ENCODE measurements at regions not wholly inside any gene's neighbourhood (a gene's known extent, or its start where the extent isn't known, plus 50 kb on each side); places are given as distances from the start of the nearest gene placed in this dataset.
A peak's percentile ranks its signal among the peaks of the same experiment; 100 is the strongest.

DNA sequence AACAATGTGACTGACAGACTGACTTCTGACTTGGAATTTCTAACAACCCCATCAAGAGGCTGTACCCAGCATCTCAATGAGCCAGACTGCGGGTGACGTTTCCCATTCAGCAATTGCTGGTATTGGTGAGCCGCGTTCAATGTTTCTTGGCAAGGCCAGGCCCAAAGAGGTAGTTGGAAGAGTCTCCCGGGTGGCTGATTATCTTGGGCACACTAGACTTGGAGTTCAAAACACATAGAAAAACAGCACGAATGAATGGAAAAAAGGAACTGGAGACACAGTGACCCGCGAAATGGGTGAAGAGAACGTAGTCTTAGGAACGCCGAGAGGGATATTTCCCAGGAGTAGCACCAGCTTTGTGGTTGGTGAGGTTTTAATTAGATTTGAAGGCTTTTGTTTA, 81.1 kb upstream of the SLC22A11 start:
- Histone ChIP-seq H3K4me3 (no peak overlapping the region), H3K36me3 (no peaks in the 10 kb centered on the region), H3K27me3 (no peaks in the 10 kb centered on the region), H3K4me1 (0 out of 2 replicates have a peak, but pooled peaks cover 3% of the 10 kb centered on the region), H3K9me3 (replicated peaks) (no peaks in the 10 kb centered on the region), H3K27ac (no peak overlapping the region)
- no peak for DNase-seq

DNA sequence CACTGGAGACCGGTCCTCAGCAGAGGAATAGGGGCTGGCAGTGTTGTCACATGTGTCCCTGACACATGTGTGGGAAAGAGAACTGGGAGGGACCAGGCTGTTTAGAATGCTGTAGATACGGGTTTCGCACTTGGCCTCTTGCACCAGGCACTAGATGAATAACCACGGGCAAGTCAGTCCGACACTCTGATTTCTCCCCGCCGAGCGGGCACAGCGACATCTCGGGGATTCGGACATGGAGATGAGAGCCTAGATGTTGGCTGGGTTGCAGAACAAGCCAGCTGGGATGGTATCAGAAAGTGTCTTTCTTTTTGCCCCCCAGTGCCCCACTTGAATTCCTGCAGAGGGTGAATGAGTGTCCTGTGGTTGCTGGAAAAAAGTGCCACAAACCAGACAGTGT, 80.6 kb upstream of the SLC22A11 start:
- H3K4me1 ChIP-seq = 0 out of 2 replicates have a peak, but pooled peaks cover 3% of the 10 kb centered on the region
- no peaks in the 10 kb centered on the region for H3K27me3 ChIP-seq
- no peaks in the 10 kb centered on the region for H3K36me3 ChIP-seq
- H3K9me3 ChIP-seq (replicated peaks) = no peaks in the 10 kb centered on the region
- no peak for DNase-seq
- H3K27ac ChIP-seq = no peak overlapping the region
- no peak overlapping the region for H3K4me3 ChIP-seq

DNA sequence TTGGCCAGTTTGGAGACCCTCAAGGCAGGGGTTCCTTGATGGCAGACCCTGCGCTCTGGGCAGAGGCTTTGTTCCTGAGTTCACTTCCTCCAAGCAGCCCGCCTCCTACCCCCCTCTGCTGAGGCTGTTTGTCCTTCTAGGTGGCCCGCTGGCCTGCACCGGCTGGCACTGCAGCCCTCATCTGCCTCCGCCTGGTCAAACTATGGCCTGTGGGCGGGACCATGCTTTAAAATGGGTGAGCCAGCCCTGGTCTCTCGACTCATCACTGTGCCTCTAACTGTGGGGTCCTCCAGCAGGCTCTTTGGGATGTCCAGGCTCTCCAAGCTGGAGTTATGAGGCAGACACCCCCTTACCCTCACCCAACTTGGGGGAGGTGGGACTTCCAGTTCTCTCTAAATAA, 78.9 kb upstream of the SLC22A11 start:
- no peaks in the 10 kb centered on the region for H3K27me3 ChIP-seq
- H3K4me1 ChIP-seq = 0 out of 2 replicates have a peak, but pooled peaks cover 3% of the 10 kb centered on the region
- no peak for DNase-seq
- no peak overlapping the region for H3K4me3 ChIP-seq
- H3K9me3 ChIP-seq (replicated peaks) = no peaks in the 10 kb centered on the region
- no peaks in the 10 kb centered on the region for H3K36me3 ChIP-seq
- H3K27ac ChIP-seq = no peak overlapping the region

DNA sequence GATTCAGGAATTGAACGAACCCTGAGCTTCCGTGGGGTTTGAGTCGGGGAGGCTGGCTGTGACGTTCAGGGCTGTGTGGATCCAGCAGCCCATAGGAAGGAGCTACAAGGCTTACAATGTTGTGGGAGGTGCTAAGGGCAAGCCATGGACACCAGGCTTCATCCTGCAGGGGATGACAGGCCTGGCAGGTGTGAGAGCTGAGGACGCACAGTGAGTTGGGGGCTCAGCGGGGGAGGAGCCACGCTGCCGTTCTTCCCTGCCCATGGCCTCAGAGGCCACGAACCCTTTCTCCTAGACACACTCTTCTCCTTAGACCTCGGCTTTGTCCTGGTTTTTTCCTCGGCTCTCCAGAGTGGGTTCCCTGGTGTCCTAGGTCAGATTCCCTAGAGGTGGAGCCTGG, 78.1 kb upstream of the SLC22A11 start:
- no peak for DNase-seq
- Histone ChIP-seq H3K27me3 (no peaks in the 10 kb centered on the region), H3K9me3 (replicated peaks) (no peaks in the 10 kb centered on the region), H3K4me3 (no peak overlapping the region), H3K36me3 (no peaks in the 10 kb centered on the region), H3K4me1 (0 out of 2 replicates have a peak, but pooled peaks cover 3% of the 10 kb centered on the region), H3K27ac (no peak overlapping the region)

DNA sequence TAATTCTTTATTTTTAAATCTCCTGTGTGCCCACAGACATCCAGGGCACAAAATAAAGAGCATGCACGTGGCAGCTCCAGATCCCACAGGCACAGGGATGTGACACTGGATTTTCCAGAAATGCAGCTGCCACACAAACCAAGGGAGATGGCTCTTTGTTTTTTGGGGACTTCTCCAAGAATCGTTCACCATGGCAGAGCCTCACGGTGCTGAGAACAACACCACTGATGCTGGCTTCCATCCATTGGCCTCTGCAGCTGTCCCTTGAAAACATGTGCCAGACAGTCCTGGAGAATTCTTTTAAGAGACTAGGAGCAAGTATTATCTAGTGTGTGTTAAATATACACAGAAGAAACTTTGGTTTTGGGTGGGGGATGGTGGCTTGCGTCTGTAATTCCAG, 73.2 kb upstream of the SLC22A11 start:
- Histone ChIP-seq H3K36me3 (no peaks in the 10 kb centered on the region), H3K9me3 (replicated peaks) (no peaks in the 10 kb centered on the region), H3K27me3 (no peaks in the 10 kb centered on the region), H3K27ac (no peak overlapping the region), H3K4me3 (no peak overlapping the region), H3K4me1 (no peaks in the 10 kb centered on the region)
- DNase-seq = no peak

DNA sequence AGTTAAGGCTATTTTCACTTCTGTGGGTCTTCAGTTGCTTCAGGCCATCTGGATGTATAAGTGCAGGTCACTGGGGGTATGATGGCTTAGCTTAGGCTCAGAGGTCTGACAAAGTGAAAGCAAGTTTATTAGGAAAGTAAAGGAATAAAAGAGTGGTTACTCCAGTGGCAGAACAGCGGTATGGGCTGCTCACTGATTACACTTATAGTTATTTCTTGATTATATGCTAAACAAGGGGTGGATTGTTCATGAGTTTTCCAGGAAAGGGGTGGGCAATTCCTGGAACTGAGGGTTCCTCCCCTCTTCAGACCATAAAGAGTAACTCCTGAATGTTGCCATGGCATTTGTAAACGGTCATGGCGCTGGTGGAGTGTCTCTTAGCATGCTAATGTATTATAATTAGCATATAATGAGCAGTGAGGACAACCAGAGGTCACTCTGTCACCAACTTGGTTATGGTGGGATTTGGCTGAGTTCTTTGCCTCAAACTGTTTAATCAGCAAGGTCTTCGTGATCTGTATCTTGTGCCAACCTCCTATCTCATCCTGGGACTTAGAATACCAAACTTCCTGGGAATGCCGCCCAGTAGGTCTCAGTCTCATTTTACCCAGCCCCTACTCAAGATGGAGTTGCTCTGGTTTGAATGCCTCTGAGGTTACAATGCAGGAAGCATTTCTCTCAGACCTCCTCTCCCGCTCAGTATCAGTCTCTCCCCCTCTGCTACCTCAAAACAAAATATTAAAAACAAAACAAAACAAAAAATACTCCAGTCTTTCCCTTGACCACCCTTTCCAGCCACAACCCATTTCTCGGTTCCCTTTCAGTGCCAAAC, 71.3 kb upstream of the SLC22A11 start:
- no peaks in the 10 kb centered on the region for H3K4me1 ChIP-seq
- no peak overlapping the region for H3K27ac ChIP-seq
- DNase-seq = no peak
- H3K9me3 ChIP-seq (replicated peaks) = no peaks in the 10 kb centered on the region
- no peaks in the 10 kb centered on the region for H3K36me3 ChIP-seq
- H3K4me3 ChIP-seq = no peak overlapping the region
- H3K27me3 ChIP-seq = no peaks in the 10 kb centered on the region

DNA sequence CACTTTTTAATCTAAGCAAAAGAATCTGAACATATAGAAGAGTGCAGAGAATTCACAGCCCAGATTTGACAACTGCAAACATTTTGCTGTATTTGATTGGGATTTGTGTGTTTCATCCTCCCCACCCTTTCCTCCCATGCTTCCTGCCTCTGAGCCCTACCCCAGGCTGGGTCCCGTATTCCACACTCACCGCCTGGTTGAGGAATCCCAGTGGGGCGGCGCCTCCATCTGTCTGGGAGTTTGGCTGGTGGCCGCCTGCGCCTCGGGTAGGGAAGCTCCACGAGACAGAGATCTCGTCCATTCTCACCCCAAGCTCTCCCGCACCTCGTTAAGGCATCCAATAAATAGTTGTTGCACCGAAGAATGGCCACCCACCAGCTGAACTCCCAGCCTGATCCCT, 70.7 kb upstream of the SLC22A11 start:
- no peak for DNase-seq
- Histone ChIP-seq H3K27ac (no peak overlapping the region), H3K27me3 (peaks cover 3% of the 10 kb centered on the region; the same call in 1 of the 2 replicates), H3K4me3 (no peak overlapping the region), H3K4me1 (no peaks in the 10 kb centered on the region), H3K36me3 (no peaks in the 10 kb centered on the region), H3K9me3 (replicated peaks) (no peaks in the 10 kb centered on the region)

DNA sequence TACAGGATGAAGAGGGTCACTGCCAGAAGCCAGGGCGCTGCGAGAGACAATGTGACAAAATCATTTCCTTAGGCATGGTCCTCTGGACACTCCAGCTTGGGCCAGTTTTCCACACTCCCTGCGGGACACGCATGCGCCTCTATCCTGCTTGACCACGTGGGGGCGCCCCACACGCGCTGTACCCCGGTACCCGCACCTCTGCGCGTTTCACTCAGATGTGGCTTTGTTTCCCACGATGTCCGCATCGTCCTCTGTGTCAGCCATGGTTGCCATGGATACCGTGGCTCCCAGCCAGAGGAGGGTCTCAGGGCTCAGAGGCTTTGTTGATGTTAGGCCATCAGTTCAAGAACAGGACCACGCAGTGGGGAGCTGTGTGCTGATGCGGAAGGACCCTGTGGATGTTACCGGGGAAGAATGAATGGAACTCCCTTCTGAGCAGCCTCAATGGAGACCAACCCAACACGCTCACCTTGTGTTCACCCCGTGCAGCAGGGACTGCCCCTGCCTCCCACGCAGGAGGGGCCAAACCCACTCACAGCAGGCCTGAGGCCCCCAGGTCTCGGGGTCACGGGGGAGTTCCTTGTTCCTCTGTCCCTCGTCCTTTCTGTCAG, 65.8 kb upstream of the SLC22A11 start:
- Histone ChIP-seq H3K27me3 (peaks cover 7% of the 10 kb centered on the region; the same call in 1 of the 2 replicates), H3K27ac (no peak overlapping the region), H3K4me3 (no peak overlapping the region)

DNA sequence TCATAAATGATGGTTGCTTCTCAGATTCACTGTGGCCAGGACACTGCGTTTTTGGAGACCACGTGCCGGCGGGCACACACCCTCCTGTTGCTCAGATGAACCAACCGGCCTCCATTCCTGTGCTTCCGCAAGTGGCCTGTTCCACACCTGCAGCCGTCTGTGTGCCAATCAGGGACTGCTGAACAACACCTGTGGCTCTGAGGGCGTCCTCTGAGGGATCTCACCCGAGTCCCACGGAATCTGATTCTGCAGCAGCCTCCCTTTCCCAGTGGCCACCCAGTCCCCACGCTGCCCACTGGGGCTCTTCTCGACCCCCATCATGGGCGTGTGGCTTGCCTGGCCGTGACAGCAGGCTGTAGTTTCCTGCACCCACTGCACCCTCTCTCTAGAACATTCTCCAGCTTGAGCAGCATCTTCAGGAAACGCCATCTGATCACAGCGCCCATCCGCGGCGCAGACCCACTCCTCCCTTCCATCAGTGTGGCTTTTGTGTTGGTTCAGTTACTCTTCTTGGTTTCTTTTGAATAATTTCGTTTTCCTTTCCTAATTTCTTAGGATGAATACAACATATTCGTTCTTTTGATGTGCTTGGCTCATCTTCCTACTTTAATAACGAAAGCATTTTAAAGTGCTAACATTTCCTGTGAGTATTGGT, 65.1 kb upstream of the SLC22A11 start:
- Histone ChIP-seq H3K9me3 (replicated peaks) (no peaks in the 10 kb centered on the region), H3K4me1 (no peaks in the 10 kb centered on the region), H3K36me3 (no peaks in the 10 kb centered on the region), H3K4me3 (no peak overlapping the region), H3K27me3 (peaks cover 7% of the 10 kb centered on the region; the same call in 1 of the 2 replicates), H3K27ac (no peak overlapping the region)
- no peak for DNase-seq

More for the DNA sequence above, 65.8 kb upstream of the SLC22A11 start:
- no peaks in the 10 kb centered on the region for H3K36me3 ChIP-seq
- H3K9me3 ChIP-seq (replicated peaks) = no peaks in the 10 kb centered on the region
- DNase-seq = peak; percentile 67 to 75
- no peaks in the 10 kb centered on the region for H3K4me1 ChIP-seq

DNA sequence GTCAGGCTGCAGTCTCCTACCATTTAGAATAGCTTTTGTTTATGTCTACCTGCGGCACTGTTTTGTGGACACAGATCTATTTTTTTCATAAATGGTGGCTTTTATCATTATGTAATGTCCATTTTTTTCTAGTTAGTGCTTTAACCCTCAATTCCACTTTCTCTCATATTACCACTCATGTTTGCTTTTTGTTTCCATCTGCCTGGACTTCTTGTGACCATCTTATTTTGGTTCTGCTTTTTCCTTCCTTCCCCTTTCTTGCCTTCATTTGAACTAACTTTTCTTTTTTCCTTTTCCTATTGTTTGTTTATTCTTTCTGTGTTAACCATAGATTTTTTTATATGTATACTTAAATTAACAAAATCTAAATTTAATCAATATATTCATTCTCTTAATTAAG, 63.2 kb upstream of the SLC22A11 start:
- peaks cover 7% of the 10 kb centered on the region; the same call in 1 of the 2 replicates for H3K27me3 ChIP-seq
- H3K4me3 ChIP-seq = no peak overlapping the region
- H3K4me1 ChIP-seq = no peaks in the 10 kb centered on the region

DNA sequence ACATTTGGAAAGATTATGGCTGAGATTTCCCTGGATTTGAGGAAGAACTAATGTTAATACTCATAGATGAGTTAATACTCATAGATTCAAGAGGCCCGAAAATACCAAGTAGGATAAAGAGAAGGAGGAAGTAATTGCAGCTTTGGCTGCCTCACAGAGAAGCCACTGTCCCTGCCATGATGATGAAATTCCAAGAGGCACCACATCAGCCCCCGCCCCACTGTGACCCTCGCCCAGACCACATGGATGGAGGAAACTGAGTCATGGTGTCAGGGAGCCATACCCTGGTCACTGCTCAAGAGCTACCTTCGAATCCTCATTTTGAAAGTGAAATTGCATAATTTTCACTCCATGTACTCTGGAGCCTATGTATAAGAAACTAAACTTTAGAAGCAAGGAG, 57.6 kb upstream of the SLC22A11 start:
- H3K27me3 ChIP-seq = no peaks in the 10 kb centered on the region
- no peaks in the 10 kb centered on the region for H3K9me3 ChIP-seq (replicated peaks)
- DNase-seq = no peak
- H3K36me3 ChIP-seq = no peaks in the 10 kb centered on the region
- no peaks in the 10 kb centered on the region for H3K4me1 ChIP-seq
- H3K4me3 ChIP-seq = no peak overlapping the region
- H3K27ac ChIP-seq = no peak overlapping the region

More for the DNA sequence above, 63.2 kb upstream of the SLC22A11 start:
- Histone ChIP-seq H3K27ac (no peak overlapping the region), H3K9me3 (replicated peaks) (no peaks in the 10 kb centered on the region), H3K36me3 (no peaks in the 10 kb centered on the region)
- DNase-seq = no peak

DNA sequence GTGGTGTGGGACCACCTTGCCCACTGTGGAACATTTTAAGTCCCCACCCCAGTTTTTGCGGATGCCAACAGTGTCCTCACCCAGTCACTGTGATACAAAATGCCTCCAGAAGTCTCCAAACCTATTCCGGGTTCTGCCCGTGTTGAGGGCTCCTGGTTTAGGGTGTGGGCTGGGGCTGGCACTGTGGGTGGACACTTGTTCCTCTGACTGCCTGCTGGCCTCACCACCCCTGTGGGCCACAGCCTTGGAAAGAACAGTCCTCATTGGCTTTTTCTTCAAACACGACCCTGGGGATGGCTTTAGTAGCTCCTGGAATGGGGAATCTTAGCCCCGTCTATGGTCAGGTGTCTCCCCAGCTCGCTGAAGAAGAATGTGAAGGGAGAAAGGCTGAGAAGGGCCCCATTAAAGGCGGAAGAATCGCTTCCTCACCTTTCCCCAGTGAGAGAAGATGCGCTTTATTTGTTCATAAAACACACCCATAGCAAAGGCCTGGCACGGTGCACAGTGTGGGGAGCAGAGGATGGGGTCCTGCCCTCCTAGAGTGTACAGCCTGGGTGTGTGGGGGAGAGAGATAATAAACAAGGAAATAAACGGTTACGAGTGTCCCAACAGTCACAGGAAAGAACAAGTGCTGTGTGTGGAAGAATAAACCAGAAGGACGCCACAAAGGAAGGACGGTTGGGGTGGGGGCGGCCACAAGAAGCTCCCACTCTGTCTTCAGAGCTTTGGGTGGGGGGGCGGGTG, 56.3 kb upstream of the SLC22A11 start:
- Histone ChIP-seq H3K9me3 (replicated peaks) (no peaks in the 10 kb centered on the region), H3K4me1 (no peaks in the 10 kb centered on the region), H3K36me3 (no peaks in the 10 kb centered on the region), H3K27ac (no peak overlapping the region), H3K27me3 (no peaks in the 10 kb centered on the region), H3K4me3 (no peak overlapping the region)
- no peak for DNase-seq

DNA sequence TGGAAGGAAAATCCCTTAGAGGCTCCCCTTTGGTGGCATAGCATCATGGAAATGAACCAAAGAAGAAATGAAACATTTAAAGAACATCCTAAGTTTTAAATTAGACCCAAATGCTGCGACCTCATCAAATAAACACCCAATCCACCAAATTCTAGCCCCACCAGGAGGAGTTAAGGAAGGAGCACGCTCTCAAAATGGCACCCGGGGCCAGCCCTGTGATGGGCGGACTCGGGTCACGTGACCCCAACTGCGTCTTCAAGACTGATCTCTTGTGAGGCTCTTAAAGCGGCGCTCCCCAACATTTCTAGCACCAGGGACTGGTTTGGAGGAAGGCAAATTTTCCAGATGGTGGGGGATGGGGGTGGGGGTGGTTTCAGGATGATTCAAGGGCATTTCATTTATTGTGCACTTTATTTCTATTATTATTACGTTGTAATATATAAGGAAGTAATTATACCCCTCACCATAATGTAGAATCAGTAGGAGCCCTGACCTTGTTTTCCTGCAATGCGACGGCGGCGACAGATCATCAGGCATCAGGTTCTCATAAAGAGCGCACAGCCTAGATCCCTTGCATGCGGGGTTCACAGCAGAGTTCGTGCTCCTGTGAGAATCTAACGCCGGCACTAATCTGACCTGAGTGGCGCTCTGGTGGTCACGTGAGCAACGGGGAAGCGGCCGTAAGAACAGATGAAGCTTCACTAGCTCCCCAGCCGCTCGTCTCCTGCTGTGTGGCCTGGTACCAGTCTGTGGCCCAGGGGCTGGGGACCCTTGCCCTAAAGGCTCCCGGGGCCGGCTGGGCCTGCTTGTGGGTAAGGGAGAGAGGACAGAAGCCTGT, 55.3 kb upstream of the SLC22A11 start:
- DNase-seq = no peak
- H3K36me3 ChIP-seq = no peaks in the 10 kb centered on the region
- no peak overlapping the region for H3K27ac ChIP-seq
- no peaks in the 10 kb centered on the region for H3K4me1 ChIP-seq
- H3K9me3 ChIP-seq (replicated peaks) = no peaks in the 10 kb centered on the region
- no peak overlapping the region for H3K4me3 ChIP-seq
- H3K27me3 ChIP-seq = no peaks in the 10 kb centered on the region

Data from SJCRH30 (cell line).